ENCODE measurements at regions not wholly inside any gene's neighbourhood (a gene's known extent, or its start where the extent isn't known, plus 50 kb on each side); places are given as distances from the start of the nearest gene placed in this dataset.
A peak's percentile ranks its signal among the peaks of the same experiment; 100 is the strongest.
"Not testable (repeated sequence)": the region's sequence is repeated elsewhere in the genome, so short reads cannot be mapped to it uniquely, and the experiment has no call there.

- DNase-seq = no peak
Observed at GRCh38 chr18:59848002-59848401, 51.8 kb upstream of the PMAIP1 start.

- not testable (repeated sequence) for DNase-seq
Observed at GRCh38 chr18:59847491-59847846, 52.3 kb upstream of the PMAIP1 start.

- no peak for DNase-seq
Observed at GRCh38 chr18:59846814-59847490, 52.8 kb upstream of the PMAIP1 start.

GRCh38 chr18:59842947-59843346 is 56.8 kb upstream of the PMAIP1 start:
- DNase-seq = no peak

GRCh38 chr18:59839931-59840685 is 59.7 kb upstream of the PMAIP1 start:
- DNase-seq = no peak

- DNase-seq = no peak
Observed at GRCh38 chr18:59839246-59839645, 60.5 kb upstream of the PMAIP1 start.

GRCh38 chr18:59837586-59837985 is 62.2 kb upstream of the PMAIP1 start:
- DNase-seq = peak; percentile 68

GRCh38 chr18:59835605-59836379 is 64.0 kb upstream of the PMAIP1 start:
- DNase-seq = no peak

- no peak for DNase-seq
Observed at GRCh38 chr18:59834267-59834666, 65.5 kb upstream of the PMAIP1 start.

GRCh38 chr18:59833785-59834184 is 66.0 kb upstream of the PMAIP1 start:
- no peak for DNase-seq

- DNase-seq = no peak
Observed at GRCh38 chr18:59823596-59824195, 76.1 kb upstream of the PMAIP1 start.

- DNase-seq = no peak
Observed at GRCh38 chr18:59822612-59823550, 76.9 kb upstream of the PMAIP1 start.

GRCh38 chr18:59821983-59822382 is 77.8 kb upstream of the PMAIP1 start:
- DNase-seq = no peak

GRCh38 chr18:59820663-59821062 is 79.1 kb upstream of the PMAIP1 start:
- DNase-seq = no peak

- DNase-seq = no peak
Observed at GRCh38 chr18:59818769-59819168, 81.0 kb upstream of the PMAIP1 start.

- DNase-seq = no peak
Observed at GRCh38 chr18:59814891-59815290, 84.9 kb upstream of the PMAIP1 start.

- DNase-seq = no peak
Observed at GRCh38 chr18:59813942-59814341, 85.9 kb upstream of the PMAIP1 start.

- DNase-seq = no peak
Observed at GRCh38 chr18:59810735-59811520, 88.9 kb upstream of the PMAIP1 start.

- DNase-seq = no peak
Observed at GRCh38 chr18:59810183-59810582, 89.6 kb upstream of the PMAIP1 start.

- DNase-seq = no peak
Observed at GRCh38 chr18:59802031-59802430, 97.8 kb upstream of the PMAIP1 start.

- DNase-seq = no peak
Observed at GRCh38 chr18:59801576-59801975, 98.2 kb upstream of the PMAIP1 start.
